ENCODE measurements at regions not wholly inside any gene's neighbourhood (a gene's known extent, or its start where the extent isn't known, plus 50 kb on each side); places are given as distances from the start of the nearest gene placed in this dataset.

DNA sequence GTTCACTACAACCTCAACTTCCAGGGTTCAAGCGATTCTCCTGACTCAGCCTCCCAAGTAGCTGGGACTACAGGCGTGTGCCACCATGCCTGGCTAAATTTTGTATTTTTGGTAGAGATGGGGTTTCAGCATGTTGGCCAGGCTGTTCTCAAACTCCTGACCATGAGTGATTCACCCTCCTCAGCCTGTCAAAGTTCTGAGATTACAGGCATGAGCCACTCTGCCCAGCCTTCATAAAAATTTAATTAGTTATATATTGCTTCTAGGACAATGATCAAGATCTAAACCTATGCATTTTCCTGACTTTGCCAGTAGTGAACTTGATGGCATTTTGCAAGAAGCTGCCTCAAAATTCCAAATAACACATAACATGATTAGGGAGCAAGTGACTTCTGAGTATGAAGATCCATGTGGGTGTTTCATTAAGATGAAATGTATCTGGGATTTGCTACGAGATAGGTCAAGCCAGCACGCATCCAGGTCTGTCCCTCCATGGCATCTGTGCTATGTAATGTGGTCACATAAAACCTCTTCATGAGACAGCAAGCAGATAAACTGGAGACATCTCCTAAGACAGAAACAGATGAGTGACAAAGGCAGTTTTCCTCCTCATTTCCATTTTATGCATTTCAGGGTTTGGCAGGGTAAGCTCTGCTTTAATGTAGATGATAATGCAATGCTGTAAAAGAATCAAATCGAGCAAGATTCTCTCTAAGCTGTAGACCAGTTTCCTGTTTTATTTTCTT is 319.4 kb upstream of the ATP2B1 start (continued):
- TF ChIP-seq, protein P1, sequence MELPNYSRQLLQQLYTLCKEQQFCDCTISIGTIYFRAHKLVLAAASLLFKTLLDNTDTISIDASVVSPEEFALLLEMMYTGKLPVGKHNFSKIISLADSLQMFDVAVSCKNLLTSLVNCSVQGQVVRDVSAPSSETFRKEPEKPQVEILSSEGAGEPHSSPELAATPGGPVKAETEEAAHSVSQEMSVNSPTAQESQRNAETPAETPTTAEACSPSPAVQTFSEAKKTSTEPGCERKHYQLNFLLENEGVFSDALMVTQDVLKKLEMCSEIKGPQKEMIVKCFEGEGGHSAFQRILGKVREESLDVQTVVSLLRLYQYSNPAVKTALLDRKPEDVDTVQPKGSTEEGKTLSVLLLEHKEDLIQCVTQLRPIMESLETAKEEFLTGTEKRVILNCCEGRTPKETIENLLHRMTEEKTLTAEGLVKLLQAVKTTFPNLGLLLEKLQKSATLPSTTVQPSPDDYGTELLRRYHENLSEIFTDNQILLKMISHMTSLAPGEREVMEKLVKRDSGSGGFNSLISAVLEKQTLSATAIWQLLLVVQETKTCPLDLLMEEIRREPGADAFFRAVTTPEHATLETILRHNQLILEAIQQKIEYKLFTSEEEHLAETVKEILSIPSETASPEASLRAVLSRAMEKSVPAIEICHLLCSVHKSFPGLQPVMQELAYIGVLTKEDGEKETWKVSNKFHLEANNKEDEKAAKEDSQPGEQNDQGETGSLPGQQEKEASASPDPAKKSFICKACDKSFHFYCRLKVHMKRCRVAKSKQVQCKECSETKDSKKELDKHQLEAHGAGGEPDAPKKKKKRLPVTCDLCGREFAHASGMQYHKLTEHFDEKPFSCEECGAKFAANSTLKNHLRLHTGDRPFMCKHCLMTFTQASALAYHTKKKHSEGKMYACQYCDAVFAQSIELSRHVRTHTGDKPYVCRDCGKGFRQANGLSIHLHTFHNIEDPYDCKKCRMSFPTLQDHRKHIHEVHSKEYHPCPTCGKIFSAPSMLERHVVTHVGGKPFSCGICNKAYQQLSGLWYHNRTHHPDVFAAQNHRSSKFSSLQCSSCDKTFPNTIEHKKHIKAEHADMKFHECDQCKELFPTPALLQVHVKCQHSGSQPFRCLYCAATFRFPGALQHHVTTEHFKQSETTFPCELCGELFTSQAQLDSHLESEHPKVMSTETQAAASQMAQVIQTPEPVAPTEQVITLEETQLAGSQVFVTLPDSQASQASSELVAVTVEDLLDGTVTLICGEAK (IDR thresholded peaks at IDR 0.05; ENCODE audit: borderline replicate concordance) = no peak
- TF ChIP-seq STAT1 (conservative IDR thresholded peaks at IDR 0.05) = no peak
- TF ChIP-seq ZBED1 (IDR thresholded peaks at IDR 0.05; ENCODE audit: borderline replicate concordance) = no peak
- no peak for TF ChIP-seq ZSCAN29 (IDR thresholded peaks at IDR 0.05)
- no peak for TF ChIP-seq STAT3 (IDR thresholded peaks at IDR 0.05; ENCODE audit: low read depth, low read length)
- no peak for TF ChIP-seq MTA3 (IDR thresholded peaks at IDR 0.05; ENCODE audit: borderline replicate concordance, low read length)
- no peak for TF ChIP-seq NFIC (IDR thresholded peaks at IDR 0.05; ENCODE audit: low read depth, low read length)
- TF ChIP-seq GABPA (IDR thresholded peaks at IDR 0.05; ENCODE audit: low read depth) = no peak

DNA sequence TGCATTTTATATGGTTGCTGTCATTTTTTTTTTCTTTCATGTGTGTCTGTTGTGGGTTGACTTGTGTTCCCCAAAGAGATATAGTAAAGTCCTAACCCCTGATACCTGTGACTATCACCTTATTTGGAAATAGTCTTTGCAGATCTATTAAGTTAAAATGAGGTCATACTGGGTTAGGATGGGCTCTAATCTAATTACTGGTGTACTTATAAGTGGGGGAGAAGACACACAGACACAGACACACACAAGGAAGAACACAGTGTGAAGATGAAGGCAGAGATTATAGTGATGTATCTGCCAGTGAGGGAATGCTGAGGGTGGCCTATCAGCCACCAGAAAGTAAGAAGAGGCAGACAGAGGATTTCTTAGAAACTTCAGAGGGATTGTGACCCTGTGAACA is 318.4 kb upstream of the ATP2B1 start:
- ChIA-PET POLR2A (no interaction called here), CTCF (no interaction called here), RAD21 (ENCODE audit: unreplicated experiment) (no interaction called here), SMC1A (ENCODE audit: uncharacterized antibody, unreplicated experiment) (no interaction called here)
- Histone ChIP-seq H3K4me3 (no peak overlapping the region), H3K27me3 (replicated peaks in 1 of 2; ENCODE audit: control insufficient read depth in 2 of 2, insufficient read depth in 2 of 2, low read length in 1 of 2) (no peaks in the 10 kb centered on the region), H3K9me3 (replicated peaks; ENCODE audit: control insufficient read depth, insufficient read depth, low read length) (no peaks in the 10 kb centered on the region), H3K9ac (ENCODE audit: control insufficient read depth, insufficient read depth, low read length) (no peak overlapping the region), H3K4me1 (ENCODE audit: control insufficient read depth, insufficient read depth, low read length) (no peaks in the 10 kb centered on the region), H3K36me3 (ENCODE audit: control insufficient read depth in 2 of 2, insufficient read depth in 2 of 2, low read length in 1 of 2) (no peaks in the 10 kb centered on the region), H4K20me1 (ENCODE audit: control insufficient read depth, insufficient read depth) (no peaks in the 10 kb centered on the region), H2AFZ (ENCODE audit: control insufficient read depth, low read depth, low read length) (no peak overlapping the region), H3K79me2 (ENCODE audit: control insufficient read depth, insufficient read depth, low read length) (no peaks in the 10 kb centered on the region), H3K4me2 (ENCODE audit: control insufficient read depth, insufficient read depth) (no peak overlapping the region), H3K27ac (ENCODE audit: control insufficient read depth, insufficient read depth) (no peak overlapping the region)
- in situ Hi-C loops (cut with MboI) (no loop called here), intact Hi-C loops (cut with micrococcal nuclease; ENCODE audit: unreplicated experiment) (no loop called here)
- DNase-seq (ENCODE audit: low read depth, low spot score) (no peak), ATAC-seq (no peak), FAIRE-seq (no peak)
- no TSS peak for BruUV-seq (replicated peaks)
- TF ChIP-seq, protein P2, sequence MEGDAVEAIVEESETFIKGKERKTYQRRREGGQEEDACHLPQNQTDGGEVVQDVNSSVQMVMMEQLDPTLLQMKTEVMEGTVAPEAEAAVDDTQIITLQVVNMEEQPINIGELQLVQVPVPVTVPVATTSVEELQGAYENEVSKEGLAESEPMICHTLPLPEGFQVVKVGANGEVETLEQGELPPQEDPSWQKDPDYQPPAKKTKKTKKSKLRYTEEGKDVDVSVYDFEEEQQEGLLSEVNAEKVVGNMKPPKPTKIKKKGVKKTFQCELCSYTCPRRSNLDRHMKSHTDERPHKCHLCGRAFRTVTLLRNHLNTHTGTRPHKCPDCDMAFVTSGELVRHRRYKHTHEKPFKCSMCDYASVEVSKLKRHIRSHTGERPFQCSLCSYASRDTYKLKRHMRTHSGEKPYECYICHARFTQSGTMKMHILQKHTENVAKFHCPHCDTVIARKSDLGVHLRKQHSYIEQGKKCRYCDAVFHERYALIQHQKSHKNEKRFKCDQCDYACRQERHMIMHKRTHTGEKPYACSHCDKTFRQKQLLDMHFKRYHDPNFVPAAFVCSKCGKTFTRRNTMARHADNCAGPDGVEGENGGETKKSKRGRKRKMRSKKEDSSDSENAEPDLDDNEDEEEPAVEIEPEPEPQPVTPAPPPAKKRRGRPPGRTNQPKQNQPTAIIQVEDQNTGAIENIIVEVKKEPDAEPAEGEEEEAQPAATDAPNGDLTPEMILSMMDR (IDR thresholded peaks at IDR 0.05 in 2 of 3, conservative IDR thresholded peaks at IDR 0.05 in 1 of 3; ENCODE audit: control insufficient read depth in 2 of 3, extremely low read depth in 1 of 3, insufficient read depth in 1 of 3, low read depth in 3 of 3, low read length in 3 of 3) = no peak
- TF ChIP-seq HDGF (IDR thresholded peaks at IDR 0.05) = no peak
- TF ChIP-seq HDAC6 (IDR thresholded peaks at IDR 0.05; ENCODE audit: unreplicated experiment) = no peak
- TF ChIP-seq CBFB (IDR thresholded peaks at IDR 0.05; ENCODE audit: low read depth) = no peak
- no peak for TF ChIP-seq CHD4 (IDR thresholded peaks at IDR 0.05)
- no peak for TF ChIP-seq TCF3 (IDR thresholded peaks at IDR 0.05; ENCODE audit: borderline replicate concordance, insufficient read depth, low read depth, low read length)
- no peak for TF ChIP-seq GATAD2B (conservative IDR thresholded peaks at IDR 0.05; ENCODE audit: low read depth)
- no peak for TF ChIP-seq PML (IDR thresholded peaks at IDR 0.05; ENCODE audit: low read length)
- TF ChIP-seq KDM1A (IDR thresholded peaks at IDR 0.05; ENCODE audit: borderline replicate concordance) = no peak
- no peak for TF ChIP-seq SMAD5 (IDR thresholded peaks at IDR 0.05; ENCODE audit: low read depth)

Data from GM12878 (cell line).